Neural crest cell (in vitro differentiated cells): ENCODE measurements at regions not wholly inside any gene's neighbourhood (a gene's known extent, or its start where the extent isn't known, plus 50 kb on each side); places are given as distances from the start of the nearest gene placed in this dataset.

Source experiments
- DNase-seq: peaks from one replicate; pipeline ENCODE4 v3.0.0; 2021; ENCODE audit warnings: low read depth, mixed read lengths, low spot score
- H3K27ac Mint-ChIP-seq: one replicate; pipeline ENCODE4 v1.8.0; 2021; ENCODE audit warnings: mild to moderate bottlenecking, mixed read lengths; ENCODE audit not compliant: unreplicated experiment
- H3K27me3 Mint-ChIP-seq: 2 replicates; pipeline ENCODE4 v1.8.0; 2021; ENCODE audit warnings: low read depth, mild to moderate bottlenecking, mixed read lengths
- H3K36me3 Mint-ChIP-seq: 2 replicates; pipeline ENCODE4 v1.8.0; 2021; ENCODE audit warnings: low read depth, mild to moderate bottlenecking, mixed read lengths
- H3K4me1 Mint-ChIP-seq: 2 replicates; pipeline ENCODE4 v1.8.0; 2021; ENCODE audit warnings: mixed read lengths
- H3K4me3 Mint-ChIP-seq: one replicate; pipeline ENCODE4 v1.8.0; 2021; ENCODE audit warnings: mild to moderate bottlenecking, mixed read lengths
- H3K9me3 Mint-ChIP-seq: 2 replicates; pipeline ENCODE4 v1.8.0; 2021; ENCODE audit warnings: mixed read lengths
- CTCF ChIP-seq: fragments of 200-600 bp; sonication (generic); conservative IDR thresholded peaks from 2 replicates; pipeline ENCODE4 v1.5.0; 2021; ENCODE audit warnings: antibody characterized with exemption, mild to moderate bottlenecking

GRCh38 chr13:32895296-32895695 is 120.9 kb upstream of the KL start:
- no peak for TF ChIP-seq CTCF
- no peaks in the 10 kb centered on the region for H3K4me1 Mint-ChIP-seq
- no peak overlapping the region for H3K27ac Mint-ChIP-seq
- DNase-seq: no peak
- peaks cover 2% of the 10 kb centered on the region for H3K36me3 Mint-ChIP-seq
- H3K27me3 Mint-ChIP-seq: no peaks in the 10 kb centered on the region
- no peak overlapping the region for H3K4me3 Mint-ChIP-seq
- no peaks in the 10 kb centered on the region for H3K9me3 Mint-ChIP-seq

GRCh38 chr13:32897296-32897695 is 118.9 kb upstream of the KL start:
- no peak for DNase-seq
- H3K9me3 Mint-ChIP-seq: peaks cover 3% of the 10 kb centered on the region
- H3K27me3 Mint-ChIP-seq: no peaks in the 10 kb centered on the region
- no peaks in the 10 kb centered on the region for H3K4me1 Mint-ChIP-seq
- peaks cover 2% of the 10 kb centered on the region for H3K36me3 Mint-ChIP-seq
- no peak overlapping the region for H3K4me3 Mint-ChIP-seq
- TF ChIP-seq CTCF: no peak
- H3K27ac Mint-ChIP-seq: no peak overlapping the region

- Mint-ChIP-seq H3K27me3 (no peaks in the 10 kb centered on the region), H3K27ac (peak overlapping the region; percentile 30), H3K4me1 (no peaks in the 10 kb centered on the region), H3K4me3 (no peak overlapping the region), H3K9me3 (peaks cover 3% of the 10 kb centered on the region), H3K36me3 (no peaks in the 10 kb centered on the region)
- TF ChIP-seq CTCF: no peak
- DNase-seq: no peak
These were observed 114.0 kb upstream of the KL start for GRCh38 chr13:32902029-32902780.

- Mint-ChIP-seq H3K4me3 (no peak overlapping the region), H3K9me3 (peaks cover 3% of the 10 kb centered on the region), H3K27me3 (no peaks in the 10 kb centered on the region), H3K27ac (no peak overlapping the region), H3K36me3 (no peaks in the 10 kb centered on the region), H3K4me1 (no peaks in the 10 kb centered on the region)
- TF ChIP-seq CTCF: no peak
- DNase-seq: no peak
These were observed 113.3 kb upstream of the KL start for GRCh38 chr13:32902874-32903273.

- no peaks in the 10 kb centered on the region for H3K4me1 Mint-ChIP-seq
- H3K27ac Mint-ChIP-seq: no peak overlapping the region
- no peaks in the 10 kb centered on the region for H3K36me3 Mint-ChIP-seq
- TF ChIP-seq CTCF: no peak
- DNase-seq: no peak
- peaks cover 3% of the 10 kb centered on the region for H3K9me3 Mint-ChIP-seq
- H3K4me3 Mint-ChIP-seq: no peak overlapping the region
- H3K27me3 Mint-ChIP-seq: no peaks in the 10 kb centered on the region
These were observed 112.5 kb upstream of the KL start for GRCh38 chr13:32903720-32904119.
